G401 (cell line): ENCODE measurements at regions not wholly inside any gene's neighbourhood (a gene's known extent, or its start where the extent isn't known, plus 50 kb on each side); places are given as distances from the start of the nearest gene placed in this dataset.

Source experiments
- DNase-seq: peaks from one replicate; pipeline ENCODE4 v3.0.0-alpha.2; 2015; ENCODE audit warnings: low spot score
- in situ Hi-C: cut with HindIII; loops from 2 replicates; pipeline ENCODE4 v1.10.0; 2016; ENCODE audit warnings: low sequenced_read_pairs, mixed read lengths

DNA sequence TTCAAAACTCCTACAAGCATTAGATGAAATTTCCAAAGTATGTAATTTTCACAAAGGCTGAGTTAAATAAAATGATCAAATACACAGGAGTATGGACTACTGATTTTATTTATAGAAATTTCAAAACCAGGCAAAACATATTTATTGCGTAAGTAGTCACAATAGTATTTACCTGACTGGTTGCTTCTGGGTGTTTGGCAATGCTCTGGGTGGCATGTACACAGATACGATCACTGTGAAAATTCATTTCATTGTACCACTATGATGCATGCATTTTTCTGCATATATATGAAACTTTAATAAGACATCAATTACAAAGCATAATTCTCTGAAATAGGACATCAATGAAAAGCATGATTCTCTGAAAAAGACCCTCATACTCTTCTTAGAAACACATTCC, 384.2 kb downstream of the TLL1 start:
- in situ Hi-C loops: no loop called here
- no peak for DNase-seq

DNA sequence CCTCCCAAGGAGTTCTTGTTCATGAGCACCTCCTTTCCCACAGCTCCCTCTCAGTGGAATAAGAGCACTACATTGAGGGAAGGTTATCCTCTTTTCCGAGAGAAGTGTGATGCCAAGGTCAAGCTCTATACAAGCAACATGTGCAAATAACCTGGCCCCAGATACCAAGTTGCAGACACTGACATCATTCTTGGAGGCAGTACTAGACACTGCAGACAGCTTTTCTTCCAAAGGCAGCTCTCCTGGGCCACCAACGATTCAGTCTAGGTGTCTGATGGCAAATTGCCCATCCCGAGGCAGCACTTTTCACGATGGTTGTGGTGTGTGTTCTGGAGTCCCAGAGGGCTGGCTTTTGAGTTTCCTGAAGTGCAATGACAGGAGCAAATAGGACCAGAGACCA, 384.9 kb downstream of the TLL1 start:
- in situ Hi-C loops: no loop called here
- peak; percentile 13 for DNase-seq

DNA sequence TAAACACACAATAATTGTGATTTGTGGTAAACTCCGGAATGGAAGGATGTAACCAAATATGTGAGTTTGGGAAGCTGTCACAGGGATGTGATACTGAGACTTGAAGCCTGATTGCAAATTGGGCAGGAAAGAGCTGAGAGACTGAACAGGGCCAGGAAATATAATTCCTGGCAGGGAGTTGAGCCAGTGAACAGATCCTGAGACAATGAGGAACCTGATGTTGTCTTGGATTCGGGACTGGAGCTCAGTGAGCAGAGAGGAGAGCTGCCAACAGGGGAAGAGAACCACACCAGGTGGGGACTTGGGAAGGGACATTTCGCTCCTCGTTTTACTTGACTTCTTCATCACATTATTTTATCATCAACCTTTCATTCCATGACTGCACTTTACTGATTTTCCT, 386.0 kb downstream of the TLL1 start:
- DNase-seq: peak; percentile 88
- in situ Hi-C loops: no loop called here

DNA sequence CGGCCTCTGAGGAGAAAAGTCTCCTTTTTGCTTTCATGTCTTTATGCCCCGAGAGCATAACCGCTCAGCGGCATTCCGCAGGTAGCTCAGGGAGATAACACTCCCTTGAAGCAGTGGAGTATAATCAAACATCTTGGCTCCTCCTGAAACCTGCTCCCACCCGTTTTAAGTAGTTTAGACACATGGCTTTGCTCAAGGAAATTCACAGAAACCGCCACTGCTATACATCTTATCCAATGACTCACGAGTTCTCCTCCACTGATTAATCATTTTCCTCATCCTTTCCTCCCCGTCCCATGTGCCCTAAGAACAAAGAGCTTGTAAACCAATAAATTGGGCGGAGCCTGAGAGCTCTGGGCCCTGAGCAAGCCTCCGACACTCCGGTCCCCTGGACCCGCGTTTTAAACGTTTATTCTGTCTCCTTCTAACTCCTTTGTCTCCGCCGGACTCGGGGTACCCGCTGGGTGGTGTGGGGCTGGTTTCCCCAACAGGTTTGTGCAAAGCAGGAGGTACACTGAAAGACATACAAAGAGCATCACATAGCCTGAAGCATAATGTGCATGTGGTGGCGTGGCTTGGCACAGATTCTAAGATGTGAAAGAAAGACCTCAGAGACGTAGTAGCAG, 401.2 kb downstream of the TLL1 start:
- no peak for DNase-seq
- in situ Hi-C loops: no loop called here

DNA sequence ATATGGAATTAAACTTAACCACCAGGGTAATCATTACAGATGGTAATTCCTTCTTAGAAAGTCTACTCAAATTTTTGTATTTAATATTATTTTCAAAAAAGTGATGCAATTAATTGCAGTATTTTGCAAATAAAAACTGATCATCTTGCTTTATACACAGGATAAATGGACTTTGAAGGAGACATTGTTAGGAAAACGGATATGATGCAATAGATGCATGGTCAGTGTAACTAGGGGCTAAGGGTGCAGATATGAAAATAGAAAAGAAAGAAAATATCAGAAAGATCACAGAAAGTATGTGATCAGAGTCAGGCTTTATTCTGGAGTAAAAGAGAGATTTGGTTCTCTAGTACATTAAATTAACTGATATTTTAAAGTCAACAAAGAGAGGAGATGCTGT, 401.7 kb downstream of the TLL1 start:
- in situ Hi-C loops: no loop called here
- DNase-seq: no peak

DNA sequence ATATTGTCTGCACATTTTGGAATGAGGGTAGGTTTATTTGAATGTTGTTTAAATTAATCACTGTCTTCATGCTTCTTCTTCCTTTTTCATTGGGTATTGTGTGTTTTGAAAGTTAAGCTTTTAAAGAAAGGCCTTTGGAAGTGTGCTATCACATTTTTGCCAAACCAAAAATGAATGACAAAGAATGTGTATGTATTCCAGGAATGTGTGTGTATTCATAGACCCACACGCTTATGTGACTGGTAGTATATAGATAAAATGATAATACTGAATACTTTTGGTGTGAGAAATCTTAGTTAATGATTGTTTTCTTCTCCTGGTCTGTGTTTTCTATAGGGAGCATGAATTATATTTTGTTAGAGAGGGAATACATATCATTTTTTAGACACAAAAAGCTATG, 404.4 kb downstream of the TLL1 start:
- in situ Hi-C loops: no loop called here

DNA sequence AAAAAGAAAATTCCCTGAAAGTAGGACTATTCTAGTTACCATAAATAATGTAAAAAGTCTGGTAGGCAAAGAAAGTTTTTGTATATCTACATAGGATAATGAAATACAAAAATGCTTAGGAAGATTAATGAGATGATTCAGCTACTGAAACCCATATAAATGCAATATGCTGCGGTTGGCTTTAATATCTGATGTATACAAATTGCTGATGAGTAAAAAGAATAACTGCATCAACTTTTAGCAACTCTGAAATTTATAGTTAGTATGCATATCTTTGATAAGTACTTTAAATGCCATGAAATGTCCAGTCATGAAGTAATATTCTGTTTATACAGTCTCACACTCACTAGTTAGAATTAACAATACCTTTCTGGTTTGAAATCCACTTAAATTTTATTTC, 404.8 kb downstream of the TLL1 start:
- DNase-seq: no peak
- in situ Hi-C loops: no loop called here

More for the DNA sequence above, 404.4 kb downstream of the TLL1 start:
- no peak for DNase-seq

DNA sequence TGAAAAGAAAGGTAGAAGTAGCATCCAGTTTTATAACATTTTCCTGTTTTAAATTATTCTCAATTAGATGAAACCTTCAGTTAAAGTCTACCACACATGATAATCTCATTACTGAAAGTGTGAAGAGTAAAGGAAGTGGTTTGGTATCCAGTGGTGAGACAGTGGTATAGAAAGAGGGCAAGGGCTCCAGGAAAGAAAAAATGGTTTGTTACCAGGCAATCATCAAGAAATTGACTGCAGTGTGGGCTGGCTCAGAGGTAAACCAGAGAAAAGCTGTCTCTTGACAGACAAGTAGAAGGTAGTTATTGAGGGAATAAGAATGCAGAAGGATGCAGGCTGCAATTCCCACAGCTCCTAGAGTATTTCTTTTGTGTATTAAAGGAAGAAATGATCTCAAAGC, 406.2 kb downstream of the TLL1 start:
- in situ Hi-C loops: no loop called here
- DNase-seq: no peak

DNA sequence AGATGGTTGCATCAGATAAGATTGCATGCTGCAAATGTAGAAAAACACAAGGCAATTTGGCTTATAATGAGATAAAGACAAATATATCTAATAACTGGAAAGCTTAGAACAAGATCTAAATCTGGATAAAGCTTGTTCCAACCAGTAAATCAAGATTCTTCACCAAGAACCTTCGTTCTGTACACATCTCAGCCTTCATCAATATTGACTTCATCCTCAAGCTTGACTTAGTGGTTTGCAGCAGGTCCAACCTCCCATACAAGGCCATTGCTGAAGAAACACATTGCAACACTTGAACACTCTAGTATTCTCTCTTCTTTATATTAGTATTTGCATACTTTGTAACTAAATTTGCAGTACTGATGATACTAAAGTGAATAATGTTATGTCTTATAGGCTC, 407.6 kb downstream of the TLL1 start:
- in situ Hi-C loops: no loop called here
- no peak for DNase-seq

DNA sequence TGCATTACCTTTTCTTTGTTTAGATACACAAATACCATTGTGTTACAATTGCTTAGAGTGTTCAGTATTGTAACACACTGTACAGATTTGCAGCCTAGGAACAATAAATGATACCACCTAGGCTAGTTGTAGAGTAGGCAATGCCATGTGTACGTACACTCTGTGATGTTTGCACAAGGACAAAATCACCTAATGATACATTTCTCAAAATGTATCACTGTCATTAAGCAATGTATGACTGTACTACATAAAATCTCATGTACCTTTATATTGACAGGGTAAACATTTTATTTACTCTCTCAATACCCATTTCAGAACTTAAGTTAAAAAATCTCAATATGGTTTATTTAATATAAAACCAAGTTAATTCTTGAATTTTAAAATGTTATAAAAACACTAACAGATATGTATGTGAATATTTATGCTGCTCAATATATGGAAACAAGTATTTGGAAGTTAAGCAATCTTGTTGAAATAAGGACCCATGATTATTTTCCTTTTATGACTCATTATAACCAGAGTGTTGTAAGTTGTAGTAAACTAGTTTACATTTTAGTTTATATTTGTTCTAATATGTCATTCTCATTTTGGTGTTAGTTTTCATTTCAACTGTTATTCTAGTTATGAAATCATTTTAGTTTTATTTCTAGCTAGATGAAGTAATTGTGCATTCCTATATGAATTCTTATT, 409.2 kb downstream of the TLL1 start:
- DNase-seq: no peak
- in situ Hi-C loops: no loop called here

DNA sequence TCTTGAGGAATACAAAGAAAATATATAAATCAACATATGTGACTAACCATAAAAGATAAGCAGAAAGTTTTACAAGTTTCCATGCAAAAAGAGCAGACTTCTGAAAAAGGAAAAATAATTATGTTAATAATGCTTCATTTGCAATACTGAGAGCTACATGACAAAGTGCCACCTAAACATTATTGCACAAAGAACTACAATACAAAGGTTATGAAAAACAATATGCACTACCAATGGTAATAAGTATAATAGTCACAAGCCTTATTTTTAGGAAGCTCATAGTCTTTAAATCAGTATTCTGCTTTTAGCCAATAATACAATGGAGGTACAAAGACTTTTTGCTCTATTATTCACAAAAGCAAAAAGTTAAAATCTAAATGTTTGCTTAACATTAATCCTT, 411.2 kb downstream of the TLL1 start:
- in situ Hi-C loops: no loop called here
- DNase-seq: no peak

DNA sequence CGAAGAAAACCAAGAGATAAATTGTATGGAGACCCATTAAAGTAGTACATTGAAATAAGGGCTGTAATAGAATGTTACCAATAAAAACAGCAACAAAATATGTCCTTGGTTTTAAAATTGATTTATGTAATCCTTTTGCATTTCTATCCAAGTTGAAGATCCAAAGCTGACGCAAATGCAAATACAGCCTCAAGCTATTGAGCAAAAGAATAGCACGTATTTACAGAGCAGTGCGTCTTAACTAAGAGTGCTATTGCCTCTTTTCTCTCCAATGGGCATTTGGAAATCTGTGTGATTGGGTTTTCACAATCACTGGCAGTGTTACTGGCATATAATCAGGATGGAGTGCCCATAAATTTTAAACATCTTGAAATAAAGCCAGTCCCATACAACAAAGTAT, 417.4 kb downstream of the TLL1 start:
- in situ Hi-C loops: no loop called here
- no peak for DNase-seq

DNA sequence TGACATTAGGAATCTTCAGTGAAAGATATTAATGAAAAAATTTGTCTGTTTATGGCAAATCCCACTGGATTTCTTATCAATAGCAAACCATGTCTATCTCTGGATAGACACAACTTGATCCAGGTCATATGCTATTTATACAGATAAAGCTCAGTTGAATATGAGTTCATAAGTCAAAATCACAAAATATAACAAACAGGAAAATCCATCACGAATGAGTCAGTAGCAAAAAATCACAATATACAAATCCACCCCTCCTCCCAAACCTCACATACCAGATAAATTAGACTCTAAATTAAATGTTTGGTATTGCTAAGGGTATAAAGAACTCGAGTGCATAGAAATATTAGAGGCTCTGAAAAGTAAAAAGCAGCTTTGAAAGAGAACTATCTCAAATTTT, 420.5 kb downstream of the TLL1 start:
- in situ Hi-C loops: no loop called here

DNA sequence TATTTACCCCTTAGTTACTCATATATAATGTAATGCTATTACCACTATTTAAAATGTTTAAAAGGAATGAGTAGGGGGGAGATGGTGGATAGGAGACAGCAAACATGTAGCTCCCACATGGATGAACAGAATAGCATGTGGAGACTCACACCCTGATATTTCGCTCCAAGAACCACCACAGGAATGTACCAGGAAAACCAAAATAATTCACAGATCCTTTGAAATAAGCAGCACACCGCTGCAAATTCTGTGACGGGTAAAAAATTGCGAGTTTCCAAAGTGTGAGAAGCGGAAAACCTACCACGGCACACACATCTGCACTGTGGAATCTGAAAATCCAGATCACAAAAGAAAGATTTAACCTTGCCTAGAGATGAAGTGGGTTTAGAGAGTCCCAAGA, 428.2 kb downstream of the TLL1 start:
- in situ Hi-C loops: no loop called here

More for the DNA sequence above, 420.5 kb downstream of the TLL1 start:
- no peak for DNase-seq

DNA sequence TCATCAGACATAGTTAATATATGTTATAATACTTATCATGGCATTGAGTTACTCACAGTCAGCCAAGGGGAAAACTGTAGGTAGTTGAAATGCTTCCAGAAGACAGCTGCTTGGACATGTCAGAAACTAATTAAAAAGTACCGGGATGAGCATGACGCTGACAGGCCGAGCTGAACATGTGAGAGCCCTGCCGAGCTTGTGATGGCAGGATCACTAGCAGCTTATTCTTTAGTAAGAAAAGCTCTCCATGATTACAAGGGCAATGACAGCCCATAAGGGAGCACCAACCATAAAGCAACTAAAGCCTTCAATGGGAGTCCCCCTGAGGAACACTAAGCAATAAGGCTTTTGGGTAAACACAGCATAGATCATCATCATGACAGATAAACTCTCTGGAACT, 435.6 kb downstream of the TLL1 start:
- DNase-seq: no peak
- in situ Hi-C loops: no loop called here

More for the DNA sequence above, 428.2 kb downstream of the TLL1 start:
- no peak for DNase-seq

DNA sequence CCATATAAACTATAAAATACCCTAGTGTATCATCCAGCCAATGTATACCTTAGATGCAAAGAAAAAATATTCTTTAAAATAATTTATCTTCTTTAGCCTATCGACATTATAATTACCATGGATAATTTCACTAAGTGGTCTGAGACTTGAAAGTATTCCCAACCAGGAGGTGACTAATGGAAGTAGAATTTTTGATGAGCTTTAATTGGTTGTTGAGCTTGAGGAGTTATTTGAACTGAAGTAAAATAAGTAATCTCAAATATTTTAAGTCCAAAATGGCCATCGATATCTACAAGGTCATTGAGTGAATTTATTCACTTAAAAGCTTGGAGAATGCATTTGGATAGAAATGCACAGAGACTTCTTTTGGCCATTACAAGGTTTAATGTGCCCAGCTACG, 436.2 kb downstream of the TLL1 start:
- DNase-seq: no peak
- in situ Hi-C loops: no loop called here

DNA sequence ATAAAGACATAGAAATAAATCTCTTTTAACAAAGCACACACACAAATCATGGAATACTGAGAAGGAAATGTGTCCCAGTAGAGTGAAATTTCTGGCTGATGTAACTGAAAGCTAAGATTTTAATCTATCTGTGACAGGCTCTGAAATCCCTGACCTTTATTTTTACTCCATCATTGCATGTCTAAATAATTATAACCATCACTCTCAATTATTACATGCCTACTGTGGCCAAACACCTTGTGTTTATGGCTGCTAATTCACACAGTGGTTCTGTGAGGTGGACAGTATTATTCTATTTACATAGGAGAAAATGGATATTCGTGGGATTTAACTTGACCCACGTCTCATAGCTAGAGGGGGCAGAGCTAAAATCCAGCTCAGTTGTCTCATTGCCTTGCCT, 438.1 kb downstream of the TLL1 start:
- in situ Hi-C loops: no loop called here
- DNase-seq: no peak

DNA sequence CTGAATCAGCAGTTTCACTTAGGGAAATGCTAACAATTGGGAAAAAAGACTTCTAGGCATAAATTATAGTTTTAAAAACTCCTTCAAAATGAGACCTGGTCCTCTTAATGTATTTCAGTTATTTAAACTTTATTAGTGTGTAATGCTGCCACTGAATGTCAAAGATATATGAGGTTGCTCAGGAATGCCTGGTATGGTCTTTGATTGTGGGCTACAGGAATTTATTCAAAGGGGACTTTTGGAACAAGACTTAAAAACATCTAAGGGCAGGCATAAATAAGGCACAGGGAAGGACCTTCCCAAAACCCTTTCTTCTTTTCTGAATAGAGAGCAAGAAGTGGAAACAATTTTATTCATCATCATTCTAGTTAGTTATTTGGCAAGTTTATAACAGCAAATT, 439.1 kb downstream of the TLL1 start:
- in situ Hi-C loops: no loop called here
- no peak for DNase-seq

DNA sequence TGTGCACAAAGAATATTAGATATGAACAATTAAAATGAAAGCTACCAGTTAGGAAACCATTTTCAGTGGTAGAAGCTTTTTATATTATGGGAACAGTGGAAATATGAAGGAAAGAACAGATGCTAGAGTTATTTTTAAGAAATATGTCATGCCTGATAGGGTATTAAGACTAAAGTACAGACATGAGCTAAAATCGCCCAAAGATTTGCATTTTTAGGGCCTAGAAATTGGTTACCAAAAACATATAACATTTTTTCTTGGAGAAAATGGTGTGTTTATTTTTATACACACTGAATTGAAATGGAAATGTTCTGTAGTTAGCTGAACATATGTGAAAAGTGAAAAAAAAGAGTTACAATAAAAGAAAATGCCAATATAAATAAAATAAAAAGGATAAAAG, 441.9 kb downstream of the TLL1 start:
- in situ Hi-C loops: no loop called here

DNA sequence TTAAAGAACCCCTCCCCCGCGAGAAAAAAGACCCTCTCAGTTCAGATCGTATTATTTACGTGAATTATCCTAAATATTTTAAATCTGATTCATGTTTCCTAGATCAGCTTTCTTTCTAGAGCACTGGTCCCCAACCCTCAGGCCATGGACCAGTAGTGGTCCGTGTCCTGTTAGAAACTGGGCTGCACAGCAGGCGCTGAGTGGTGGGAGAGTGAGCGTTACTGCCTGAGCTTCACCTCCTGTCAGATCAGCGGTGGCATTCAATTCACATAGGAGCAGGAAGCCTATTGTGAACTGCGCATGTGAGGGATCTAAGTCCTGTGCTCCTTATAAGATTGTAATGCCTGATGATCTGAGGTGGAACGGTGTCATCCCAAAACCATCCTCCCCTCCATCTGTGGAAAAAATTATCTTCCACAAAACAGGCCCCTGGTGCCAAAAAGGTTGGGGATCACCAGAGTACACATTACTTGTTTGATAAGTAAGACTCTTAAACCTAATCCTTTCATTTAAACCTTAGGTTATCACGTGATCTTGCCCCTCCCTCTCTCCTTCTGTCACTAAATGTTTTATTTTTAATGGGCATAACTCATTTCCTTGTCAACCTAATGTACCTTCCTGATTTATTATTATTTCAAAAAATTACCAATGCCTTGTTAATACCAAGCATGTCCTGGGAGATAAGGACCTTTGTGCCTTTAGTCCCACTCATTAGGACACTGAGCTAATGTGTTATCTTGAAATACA, 442.9 kb downstream of the TLL1 start:
- in situ Hi-C loops: no loop called here
- DNase-seq: no peak

More for the DNA sequence above, 441.9 kb downstream of the TLL1 start:
- DNase-seq: no peak
